ENCODE measurements at regions not wholly inside any gene's neighbourhood (a gene's known extent, or its start where the extent isn't known, plus 50 kb on each side); places are given as distances from the start of the nearest gene placed in this dataset.

DNA sequence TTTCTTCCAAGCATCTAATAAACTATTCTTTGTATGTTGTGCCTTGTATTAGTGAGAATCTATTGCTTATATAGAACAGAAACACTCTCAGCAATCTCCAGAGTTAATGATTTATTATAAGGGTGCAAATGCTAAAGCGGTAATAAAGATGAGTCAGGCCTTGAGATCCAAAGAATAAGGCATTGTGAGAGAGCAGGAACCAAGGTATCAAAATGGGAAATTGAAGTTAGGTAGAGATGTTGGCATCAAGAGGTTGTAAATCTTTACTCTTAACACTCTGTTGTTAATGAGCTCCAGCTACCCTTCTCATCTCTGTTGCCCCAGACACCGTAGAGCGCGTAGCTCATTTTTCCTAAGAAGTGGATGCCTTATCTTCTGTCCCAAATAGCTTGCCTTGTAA is 375.2 kb downstream of the ARL4A start:
- TF ChIP-seq CTCF (IDR thresholded peaks at IDR 0.05; ENCODE audit: insufficient read depth, low read depth, low read length): no peak
- H3K4me3 ChIP-seq (ENCODE audit: low read depth, low read length): no peak overlapping the region
- no peak for DNase-seq (ENCODE audit: low read depth)

DNA sequence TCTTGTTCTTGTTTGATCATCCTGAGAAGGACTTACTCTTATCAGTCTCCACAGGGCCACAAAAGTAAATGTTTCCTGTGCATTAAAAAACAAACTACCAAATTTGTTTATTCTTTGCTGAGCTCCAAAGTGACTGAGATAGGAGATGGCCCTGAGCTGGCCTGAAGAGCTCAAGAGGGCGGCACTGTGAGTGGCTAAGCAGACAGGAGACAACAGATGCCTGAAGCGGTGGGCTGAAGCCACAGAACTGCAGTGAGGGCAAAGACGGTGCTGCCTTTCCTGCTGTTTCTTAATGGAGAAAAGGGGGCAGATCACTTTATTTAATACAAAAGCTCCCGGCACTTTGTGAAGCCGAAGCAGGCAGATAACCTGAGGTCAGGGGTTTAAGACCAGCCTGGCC is 379.6 kb downstream of the ARL4A start:
- no peak for TF ChIP-seq CTCF (IDR thresholded peaks at IDR 0.05; ENCODE audit: insufficient read depth, low read depth, low read length)
- H3K4me3 ChIP-seq (ENCODE audit: low read depth, low read length): no peak overlapping the region
- peak; percentile 58 for DNase-seq (ENCODE audit: low read depth)

DNA sequence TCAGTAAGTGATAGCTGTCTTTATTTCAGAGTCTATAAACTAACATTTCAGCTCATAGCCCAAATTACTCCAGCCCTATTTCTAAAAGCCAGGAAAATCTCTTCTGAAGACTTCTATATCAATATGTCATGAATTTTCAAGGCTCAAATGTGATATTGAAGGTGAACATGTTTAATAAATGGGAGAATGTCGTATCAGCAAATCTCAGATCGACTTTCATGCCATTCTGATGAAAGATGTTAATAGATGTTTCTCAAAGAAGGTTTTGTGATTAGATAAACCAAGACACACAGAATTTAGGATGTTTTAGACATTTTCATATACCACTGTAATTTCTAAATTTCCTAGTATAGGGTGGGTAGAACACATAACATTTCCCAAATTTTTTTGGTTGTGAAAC is 380.6 kb downstream of the ARL4A start:
- no peak for TF ChIP-seq CTCF (IDR thresholded peaks at IDR 0.05; ENCODE audit: insufficient read depth, low read depth, low read length)
- no peak for DNase-seq (ENCODE audit: low read depth)
- H3K4me3 ChIP-seq (ENCODE audit: low read depth, low read length): no peak overlapping the region

- DNase-seq (ENCODE audit: low read depth): peak; percentile 48
- TF ChIP-seq CTCF (IDR thresholded peaks at IDR 0.05; ENCODE audit: insufficient read depth, low read depth, low read length): no peak
- no peak overlapping the region for H3K4me3 ChIP-seq (ENCODE audit: low read depth, low read length)
Measured at GRCh38 chr7:13069841-13070240, 382.4 kb downstream of the ARL4A start.

DNA sequence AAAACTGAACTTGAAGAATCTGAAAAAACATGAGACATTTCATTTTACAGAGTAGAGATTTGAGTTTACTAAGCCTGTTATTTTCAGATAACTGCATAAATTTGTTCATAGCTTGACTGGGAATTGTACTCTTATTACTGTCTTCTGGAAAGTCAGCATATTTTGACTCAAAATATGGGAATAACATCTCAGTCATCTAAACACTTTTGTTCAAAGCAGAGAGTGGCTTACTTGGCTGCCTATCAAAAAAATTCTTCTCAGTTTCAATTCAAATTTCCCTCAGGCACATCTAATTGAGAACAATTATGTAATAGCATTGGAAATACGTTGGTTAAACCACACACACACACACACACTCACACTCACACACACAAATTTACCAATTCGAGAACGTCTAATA is 384.6 kb downstream of the ARL4A start:
- no peak overlapping the region for H3K4me3 ChIP-seq (ENCODE audit: low read depth, low read length)
- DNase-seq (ENCODE audit: low read depth): no peak
- no peak for TF ChIP-seq CTCF (IDR thresholded peaks at IDR 0.05; ENCODE audit: insufficient read depth, low read depth, low read length)

DNA sequence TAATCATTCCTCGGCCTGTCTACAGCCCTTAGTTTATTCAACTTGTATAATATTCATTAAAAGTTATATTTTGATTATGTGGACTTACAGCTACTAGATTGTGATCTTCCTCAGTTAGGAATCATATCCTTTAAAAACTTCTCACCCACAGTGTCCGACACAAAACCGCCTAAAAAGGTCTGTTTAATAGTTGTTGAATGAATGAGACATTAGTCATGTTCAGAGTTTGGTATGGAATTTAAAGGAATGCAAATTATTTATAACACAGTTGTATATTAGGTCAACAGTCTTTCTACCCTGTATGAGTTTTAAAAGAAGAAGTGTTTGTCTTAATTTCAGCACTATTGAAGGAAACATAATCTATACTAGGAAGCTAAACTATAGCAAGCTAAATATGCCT is 390.0 kb downstream of the ARL4A start:
- DNase-seq (ENCODE audit: low read depth): peak; percentile 41
- no peak for TF ChIP-seq CTCF (IDR thresholded peaks at IDR 0.05; ENCODE audit: insufficient read depth, low read depth, low read length)
- H3K4me3 ChIP-seq (ENCODE audit: low read depth, low read length): no peak overlapping the region

GRCh38 chr7:13078105-13078504 is 390.7 kb downstream of the ARL4A start:
- no peak for DNase-seq (ENCODE audit: low read depth)
- H3K4me3 ChIP-seq (ENCODE audit: low read depth, low read length): no peak overlapping the region
- no peak for TF ChIP-seq CTCF (IDR thresholded peaks at IDR 0.05; ENCODE audit: insufficient read depth, low read depth, low read length)
